Karpas-422 (cell line): ENCODE measurements at regions not wholly inside any gene's neighbourhood (a gene's known extent, or its start where the extent isn't known, plus 50 kb on each side); places are given as distances from the start of the nearest gene placed in this dataset.

Source experiments
- DNase-seq: peaks from one replicate; pipeline ENCODE4 v3.0.0-alpha.2; 2015
- H2AFZ ChIP-seq: fragments of 200-600 bp; sonication (generic); 2 replicates; pipeline ENCODE4 v1.6.1; 2014; ENCODE audit warnings: antibody characterized with exemption, low read length, mixed read lengths
- H3K27ac ChIP-seq: fragments of 200-600 bp; sonication (generic); 2 replicates; pipeline ENCODE4 v1.5.1; 2014; ENCODE audit warnings: mild to moderate bottlenecking, low read length, moderate library complexity
- H3K27me3 ChIP-seq: fragments of 200-600 bp; sonication (generic); 2 replicates; pipeline ENCODE4 v1.6.1; 2014; ENCODE audit warnings: low read length, mixed read lengths
- H3K36me3 ChIP-seq: fragments of 200-600 bp; sonication (generic); 2 replicates; pipeline ENCODE4 v1.6.1; 2014; ENCODE audit warnings: low read length, mixed read lengths; ENCODE audit not compliant: insufficient read depth
- H3K4me1 ChIP-seq: fragments of 200-600 bp; sonication (generic); 2 replicates; pipeline ENCODE4 v1.6.1; 2014; ENCODE audit warnings: mild to moderate bottlenecking, low read length, mixed read lengths
- H3K4me2 ChIP-seq: fragments of 200-600 bp; sonication (generic); 2 replicates; pipeline ENCODE4 v1.6.1; 2014; ENCODE audit warnings: low read length, low read depth, mild to moderate bottlenecking; ENCODE audit not compliant: poor library complexity, severe bottlenecking
- H3K4me3 ChIP-seq: fragments of 200-600 bp; sonication (generic); 2 replicates; pipeline ENCODE4 v1.5.1; 2014; ENCODE audit warnings: mild to moderate bottlenecking, antibody characterized with exemption, low read length, mixed read lengths
- H3K79me2 ChIP-seq: fragments of 200-600 bp; sonication (generic); 2 replicates; pipeline ENCODE4 v1.6.1; 2014; ENCODE audit warnings: mild to moderate bottlenecking, low read length, mixed read lengths
- H3K9ac ChIP-seq: fragments of 200-600 bp; sonication (generic); 2 replicates; pipeline ENCODE4 v1.6.0; 2014; ENCODE audit warnings: low read length
- H3K9me2 ChIP-seq: fragments of 200-600 bp; sonication (generic), shearing (Covaris generic); replicated peaks from 2 replicates; pipeline ENCODE4 v1.6.0; 2014; ENCODE audit warnings: mild to moderate bottlenecking, low read length, moderate library complexity; ENCODE audit not compliant: insufficient read depth
- H3K9me3 ChIP-seq: fragments of 300-700, 200-600 bp; sonication (generic); 2 replicates; pipeline ENCODE4 v1.6.1; 2014; ENCODE audit warnings: low read length, mixed read lengths
- H4K20me1 ChIP-seq: fragments of 200-600 bp; sonication (generic); 2 replicates; pipeline ENCODE4 v1.6.1; 2014; ENCODE audit warnings: mild to moderate bottlenecking, antibody characterized with exemption, low read length, low read depth; ENCODE audit not compliant: insufficient read depth

DNA sequence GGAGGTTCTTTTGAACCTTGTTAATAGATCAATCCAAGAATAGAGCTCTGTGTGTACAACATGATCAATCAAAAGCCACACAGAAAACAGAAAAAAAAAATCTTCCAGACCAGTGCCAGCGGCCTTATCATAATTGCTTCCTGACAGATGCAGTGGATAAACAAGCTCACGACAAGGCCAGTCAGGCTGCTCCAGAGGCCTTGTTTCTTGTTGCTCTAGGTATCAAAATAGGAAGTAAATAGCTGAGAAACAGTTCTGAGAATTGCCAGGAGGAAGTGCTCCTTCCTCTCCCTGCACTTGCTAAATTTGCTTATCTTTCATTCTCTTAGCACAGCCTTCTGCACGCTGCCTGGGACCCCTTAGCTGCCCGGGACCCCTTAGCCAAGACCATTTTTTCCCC, 199.0 kb upstream of the TARS1 start:
- Histone ChIP-seq H4K20me1 (no peaks in the 10 kb centered on the region), H3K4me3 (no peak overlapping the region), H3K9me3 (no peaks in the 10 kb centered on the region), H3K27me3 (no peaks in the 10 kb centered on the region), H3K36me3 (no peaks in the 10 kb centered on the region), H3K27ac (no peak overlapping the region), H2AFZ (no peak overlapping the region), H3K4me1 (no peaks in the 10 kb centered on the region), H3K9ac (no peak overlapping the region), H3K4me2 (no peak overlapping the region), H3K79me2 (no peaks in the 10 kb centered on the region), H3K9me2 (no peaks in the 10 kb centered on the region)
- DNase-seq: no peak

DNA sequence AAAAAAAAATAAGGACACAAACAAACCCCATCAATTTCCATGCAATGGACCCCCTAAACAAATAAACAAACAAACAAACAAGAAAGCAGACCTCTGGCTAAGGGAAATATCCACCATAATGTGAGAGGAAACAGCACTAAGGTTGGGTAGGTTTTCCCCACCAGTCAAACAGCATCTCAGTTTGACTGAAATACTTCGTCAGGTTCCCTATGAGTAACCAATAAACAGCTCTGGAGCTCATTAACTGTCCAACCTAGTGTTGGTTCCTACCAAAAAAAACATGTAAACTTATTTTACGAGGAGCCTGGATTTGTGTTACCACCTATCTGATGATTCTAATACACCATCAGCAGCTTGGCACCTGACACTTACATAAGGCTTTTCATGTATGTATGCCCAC, 198.5 kb upstream of the TARS1 start:
- Histone ChIP-seq H3K9me3 (no peaks in the 10 kb centered on the region), H2AFZ (no peak overlapping the region), H3K4me3 (no peak overlapping the region), H3K36me3 (no peaks in the 10 kb centered on the region), H3K27ac (no peak overlapping the region), H3K27me3 (no peaks in the 10 kb centered on the region), H3K9me2 (no peaks in the 10 kb centered on the region), H3K4me1 (no peaks in the 10 kb centered on the region), H3K4me2 (no peak overlapping the region), H3K9ac (no peak overlapping the region), H3K79me2 (no peaks in the 10 kb centered on the region), H4K20me1 (no peaks in the 10 kb centered on the region)
- no peak for DNase-seq

DNA sequence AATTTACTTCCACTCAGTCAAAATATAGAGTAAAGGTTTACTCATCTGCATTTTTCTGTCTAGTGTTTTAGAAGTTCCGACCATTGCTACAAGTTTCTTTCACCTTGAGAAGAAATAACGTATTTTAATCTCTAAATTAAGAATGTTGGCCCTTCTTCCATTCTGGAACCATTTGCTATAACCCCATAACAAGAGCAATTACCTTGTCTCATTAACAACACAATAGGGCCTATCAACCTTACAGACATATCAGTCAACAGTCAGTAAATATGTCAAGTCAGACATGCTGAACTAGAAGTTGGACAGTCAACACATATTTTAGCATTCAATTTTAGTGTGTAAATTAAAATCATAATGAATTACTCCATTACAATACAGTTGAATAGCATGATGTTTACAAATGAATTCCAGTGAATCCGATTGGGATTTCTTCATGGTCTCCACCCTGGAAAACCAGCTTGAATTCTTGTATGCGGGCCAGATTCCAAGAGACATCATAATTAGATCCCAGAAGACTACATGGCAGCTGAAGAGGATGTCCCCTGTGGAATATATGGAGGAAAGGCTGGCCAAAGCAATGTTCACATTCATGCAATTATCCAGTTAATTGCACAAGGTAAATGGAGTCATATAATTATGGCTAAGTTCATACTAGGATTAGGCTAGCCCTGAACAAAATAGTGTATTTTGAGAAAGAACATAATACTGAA, 196.2 kb upstream of the TARS1 start:
- Histone ChIP-seq H2AFZ (no peak overlapping the region), H3K4me3 (no peak overlapping the region), H3K27me3 (no peaks in the 10 kb centered on the region), H3K79me2 (no peaks in the 10 kb centered on the region), H3K9me3 (no peaks in the 10 kb centered on the region), H3K9me2 (no peaks in the 10 kb centered on the region), H3K9ac (no peak overlapping the region), H3K4me2 (no peak overlapping the region), H3K36me3 (no peaks in the 10 kb centered on the region), H3K4me1 (no peaks in the 10 kb centered on the region), H3K27ac (no peak overlapping the region), H4K20me1 (no peaks in the 10 kb centered on the region)
- no peak for DNase-seq

DNA sequence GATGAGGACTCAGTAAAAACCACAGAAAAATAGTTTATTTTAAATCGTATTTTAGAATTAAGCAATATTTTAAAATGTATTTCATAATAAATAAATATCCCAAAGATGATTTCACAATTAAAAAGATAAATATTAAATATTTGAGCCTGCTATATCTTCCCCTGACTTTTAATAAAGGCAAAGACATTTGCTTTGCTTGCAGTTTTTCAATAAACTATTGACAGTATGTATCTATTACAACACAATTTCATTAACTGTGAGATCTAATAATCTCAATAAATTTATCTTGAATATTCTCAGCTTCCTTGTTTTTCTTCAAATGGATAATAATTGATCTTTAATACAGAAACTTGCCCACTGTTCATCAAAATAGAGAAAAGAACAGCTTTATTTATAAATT, 186.2 kb upstream of the TARS1 start:
- no peaks in the 10 kb centered on the region for H3K4me1 ChIP-seq
- DNase-seq: no peak
- H3K36me3 ChIP-seq: no peaks in the 10 kb centered on the region
- no peaks in the 10 kb centered on the region for H3K27me3 ChIP-seq
- no peaks in the 10 kb centered on the region for H3K79me2 ChIP-seq
- H2AFZ ChIP-seq: no peak overlapping the region
- no peak overlapping the region for H3K9ac ChIP-seq
- no peaks in the 10 kb centered on the region for H3K9me2 ChIP-seq
- H3K4me3 ChIP-seq: no peak overlapping the region
- H3K4me2 ChIP-seq: no peak overlapping the region
- no peak overlapping the region for H3K27ac ChIP-seq
- H4K20me1 ChIP-seq: no peaks in the 10 kb centered on the region
- H3K9me3 ChIP-seq: no peaks in the 10 kb centered on the region

DNA sequence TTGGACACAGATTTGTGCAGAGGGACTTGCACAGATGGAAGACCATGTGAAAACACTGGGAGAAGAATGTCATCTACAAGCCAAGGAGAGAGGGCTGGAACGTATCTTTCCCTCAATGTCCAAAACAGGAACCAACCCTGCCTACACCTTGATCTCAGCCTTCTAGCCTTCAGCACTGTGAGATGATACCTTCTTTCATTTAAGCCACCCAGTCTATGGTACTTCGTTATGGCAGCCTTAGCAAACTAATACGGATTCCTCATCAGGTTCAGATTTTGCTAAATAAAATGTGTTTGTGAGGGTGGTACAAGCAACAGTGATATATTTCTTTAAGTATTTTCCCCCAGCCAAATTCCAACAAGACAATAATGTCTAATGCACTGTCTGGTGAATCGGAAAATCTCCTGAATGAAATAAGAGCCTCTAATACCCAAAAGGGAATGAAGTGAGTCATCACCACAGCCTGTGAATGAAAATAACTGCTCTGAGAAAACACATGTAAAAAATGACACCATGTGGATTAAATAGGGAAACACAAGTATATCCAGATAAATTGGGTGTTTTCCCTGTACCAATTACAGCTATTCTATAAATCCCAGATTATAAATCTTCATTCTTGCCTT, 182.8 kb upstream of the TARS1 start:
- Histone ChIP-seq H3K9me3 (no peaks in the 10 kb centered on the region), H3K4me3 (no peak overlapping the region), H2AFZ (no peak overlapping the region), H3K27me3 (no peaks in the 10 kb centered on the region), H3K4me1 (no peaks in the 10 kb centered on the region), H3K36me3 (no peaks in the 10 kb centered on the region), H3K9me2 (no peaks in the 10 kb centered on the region), H3K4me2 (no peak overlapping the region), H3K79me2 (no peaks in the 10 kb centered on the region), H4K20me1 (no peaks in the 10 kb centered on the region), H3K27ac (no peak overlapping the region), H3K9ac (no peak overlapping the region)
- DNase-seq: no peak

DNA sequence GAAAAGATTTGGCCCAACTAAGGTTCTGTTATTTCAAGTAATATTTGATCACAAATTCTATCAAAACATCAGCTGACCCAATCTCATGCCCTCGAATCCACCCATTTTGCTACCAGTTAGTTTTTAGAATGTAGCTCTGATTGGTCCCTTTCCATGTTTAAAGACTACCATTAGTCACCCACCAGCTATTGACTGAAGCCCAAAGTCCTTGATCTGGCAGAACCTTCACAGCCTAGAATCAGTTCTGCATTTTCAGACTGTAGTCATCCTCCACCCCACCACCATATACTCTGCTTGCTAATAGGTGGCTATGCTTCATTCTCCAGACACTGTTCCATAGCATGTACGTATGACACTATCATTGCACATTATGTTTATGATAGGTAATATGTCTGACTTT, 182.2 kb upstream of the TARS1 start:
- DNase-seq: no peak
- H3K27ac ChIP-seq: no peak overlapping the region
- H4K20me1 ChIP-seq: no peaks in the 10 kb centered on the region
- H3K9ac ChIP-seq: no peak overlapping the region
- no peaks in the 10 kb centered on the region for H3K9me2 ChIP-seq
- no peaks in the 10 kb centered on the region for H3K36me3 ChIP-seq
- H3K9me3 ChIP-seq: no peaks in the 10 kb centered on the region
- no peaks in the 10 kb centered on the region for H3K79me2 ChIP-seq
- H3K4me3 ChIP-seq: no peak overlapping the region
- no peaks in the 10 kb centered on the region for H3K27me3 ChIP-seq
- H3K4me2 ChIP-seq: no peak overlapping the region
- no peaks in the 10 kb centered on the region for H3K4me1 ChIP-seq
- H2AFZ ChIP-seq: no peak overlapping the region

DNA sequence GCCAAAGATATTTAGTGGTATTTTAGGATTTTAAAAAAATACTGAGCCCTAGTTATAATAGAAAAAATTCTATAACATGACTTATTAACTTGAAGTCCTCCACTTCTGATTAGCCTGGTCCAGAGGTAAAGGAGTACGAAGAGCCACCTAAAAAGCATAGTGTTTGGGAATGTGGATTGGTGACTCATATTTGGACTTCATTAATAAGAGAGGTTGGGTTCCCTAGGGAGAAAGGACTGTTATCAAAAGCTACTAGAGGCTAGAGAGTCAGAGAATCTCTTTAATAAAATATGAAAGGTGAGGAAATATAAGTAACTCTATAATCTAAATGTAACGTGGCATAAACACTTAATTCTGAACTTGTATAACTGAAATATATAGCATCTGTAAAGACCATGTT, 180.7 kb upstream of the TARS1 start:
- H3K4me2 ChIP-seq: no peak overlapping the region
- H3K4me1 ChIP-seq: no peaks in the 10 kb centered on the region
- no peaks in the 10 kb centered on the region for H3K79me2 ChIP-seq
- no peaks in the 10 kb centered on the region for H4K20me1 ChIP-seq
- DNase-seq: no peak
- H3K36me3 ChIP-seq: no peaks in the 10 kb centered on the region
- H3K9me2 ChIP-seq: no peaks in the 10 kb centered on the region
- no peak overlapping the region for H3K9ac ChIP-seq
- H2AFZ ChIP-seq: no peak overlapping the region
- H3K27me3 ChIP-seq: no peaks in the 10 kb centered on the region
- no peaks in the 10 kb centered on the region for H3K9me3 ChIP-seq
- no peak overlapping the region for H3K27ac ChIP-seq
- H3K4me3 ChIP-seq: no peak overlapping the region

DNA sequence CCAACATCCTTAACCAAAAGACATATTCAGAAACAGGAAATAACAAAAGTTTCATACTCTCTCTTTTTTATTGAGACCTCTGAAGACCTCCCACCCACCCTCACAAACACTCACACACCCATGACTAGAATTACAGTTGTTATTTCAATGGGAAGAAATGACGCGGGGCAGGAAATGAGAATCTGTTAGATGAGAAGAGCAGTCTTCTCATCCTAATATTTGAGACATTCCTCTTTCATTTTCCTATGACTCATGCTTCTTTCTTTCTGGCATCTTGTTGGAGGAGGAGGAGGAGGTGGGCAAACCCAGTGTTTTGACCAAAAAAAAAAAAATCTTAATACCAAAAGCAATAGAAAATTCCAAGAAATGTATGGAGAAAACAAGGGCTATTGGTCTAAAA, 179.5 kb upstream of the TARS1 start:
- Histone ChIP-seq H3K9ac (no peak overlapping the region), H3K4me3 (no peak overlapping the region), H3K4me1 (no peaks in the 10 kb centered on the region), H3K9me2 (no peaks in the 10 kb centered on the region), H3K79me2 (no peaks in the 10 kb centered on the region), H3K4me2 (no peak overlapping the region), H3K27me3 (no peaks in the 10 kb centered on the region), H3K9me3 (no peaks in the 10 kb centered on the region), H3K27ac (no peak overlapping the region), H4K20me1 (no peaks in the 10 kb centered on the region), H3K36me3 (no peaks in the 10 kb centered on the region), H2AFZ (no peak overlapping the region)
- DNase-seq: no peak
